ENCODE measurements at regions not wholly inside any gene's neighbourhood (a gene's known extent, or its start where the extent isn't known, plus 50 kb on each side); places are given as distances from the start of the nearest gene placed in this dataset.

DNA sequence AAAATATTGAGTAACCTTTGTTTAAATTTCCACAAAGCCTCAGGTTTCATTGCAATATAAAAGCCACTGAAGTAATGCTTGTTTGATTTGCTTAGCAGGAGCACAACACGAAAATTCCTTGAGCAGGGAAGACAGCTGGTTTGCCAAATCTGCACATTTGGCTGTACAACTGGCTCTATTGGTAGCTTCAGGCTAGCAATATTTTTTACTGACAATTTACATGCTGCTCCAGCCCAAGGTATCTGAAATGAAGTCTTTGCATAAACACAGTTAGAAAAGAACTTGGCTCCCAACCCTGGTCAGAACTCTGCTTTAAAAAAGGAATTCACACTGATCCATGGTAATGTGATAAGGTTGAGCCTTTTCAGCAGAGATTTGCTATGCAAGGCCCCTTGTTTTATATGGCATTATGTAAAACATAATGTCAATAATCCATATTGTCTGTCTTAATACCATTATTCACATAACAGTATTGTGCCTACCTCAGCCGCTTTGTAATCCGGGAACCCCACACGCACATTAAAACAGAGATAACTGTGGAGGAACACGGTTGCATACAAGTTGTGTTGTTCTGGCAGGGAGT lies 55.7 kb upstream of the CHL1 start:
- H3K9ac ChIP-seq (ENCODE audit: low read length), result no peak overlapping the region
- H4K20me1 ChIP-seq (ENCODE audit: insufficient read depth, low read length), result no peaks in the 10 kb centered on the region
- no peak overlapping the region for H3K4me2 ChIP-seq (ENCODE audit: low read length)
- no peaks in the 10 kb centered on the region for H3K27me3 ChIP-seq (ENCODE audit: low read depth, low read length)
- H3K9me3 ChIP-seq (ENCODE audit: insufficient read depth, low read length), result no peaks in the 10 kb centered on the region
- TF ChIP-seq CTCF (IDR thresholded peaks at IDR 0.05; ENCODE audit: low read depth, low read length) (no peak), EZH2phosphoT487 (IDR thresholded peaks at IDR 0.05; ENCODE audit: low read depth) (no peak)
- H2AFZ ChIP-seq (ENCODE audit: low read depth, low read length), result no peak overlapping the region
- no peaks in the 10 kb centered on the region for H3K79me2 ChIP-seq (ENCODE audit: low read length)
- no peaks in the 10 kb centered on the region for H3K36me3 ChIP-seq (replicated peaks; ENCODE audit: low read depth, low read length)
- H3K4me1 ChIP-seq (ENCODE audit: low read length), result no peaks in the 10 kb centered on the region
- no peak overlapping the region for H3K4me3 ChIP-seq (ENCODE audit: low read length)
- no peak overlapping the region for H3K27ac ChIP-seq (ENCODE audit: low read length)

Data from OCI-LY3 (cell line).